ENCODE measurements at regions not wholly inside any gene's neighbourhood (a gene's known extent, or its start where the extent isn't known, plus 50 kb on each side); places are given as distances from the start of the nearest gene placed in this dataset.

GRCh38 chr1:38336961-38337360 lies 290.4 kb upstream of the POU3F1 start:
- Histone ChIP-seq H3K27me3 (ENCODE audit: control insufficient read depth in 3 of 3, insufficient read depth in 3 of 3, low read length in 3 of 3) (peaks cover 0 to 4% (median 0%) of the 10 kb centered on the region in 3 donors), H3K9me3 (ENCODE audit: control insufficient read depth in 2 of 2, insufficient read depth in 1 of 2, low read depth in 1 of 2, low read length in 1 of 2) (no peaks in the 10 kb centered on the region), H3K4me3 (ENCODE audit: low read depth in 1 of 3, low read length in 3 of 3) (no peak overlapping the region), H3K27ac (ENCODE audit: low read depth in 1 of 3, low read length in 2 of 3) (no peak overlapping the region), H3K4me1 (ENCODE audit: control insufficient read depth in 3 of 3, insufficient read depth in 2 of 3, low read depth in 1 of 3, low read length in 2 of 3) (no peaks in the 10 kb centered on the region), H3K36me3 (ENCODE audit: control insufficient read depth in 3 of 3, insufficient read depth in 2 of 3, low read depth in 1 of 3, low read length in 3 of 3) (no peaks in the 10 kb centered on the region)
- DNase-seq (no peak), FAIRE-seq (no peak)
- 71 to 84% (median 71%) methylated on average over 6 of the region's 6 CpGs for WGBS, 3 donors

GRCh38 chr1:38336301-38336923 lies 289.8 kb upstream of the POU3F1 start:
- FAIRE-seq, result no peak
- WGBS, 3 donors, result 54 to 75% (median 70%) methylated on average over 8 of the region's 8 CpGs
- no peak for DNase-seq

GRCh38 chr1:38334930-38335592 lies 288.5 kb upstream of the POU3F1 start:
- no peaks in the 10 kb centered on the region for H3K4me1 ChIP-seq (ENCODE audit: control insufficient read depth in 3 of 3, insufficient read depth in 2 of 3, low read depth in 1 of 3, low read length in 2 of 3)
- no peaks in the 10 kb centered on the region for H3K36me3 ChIP-seq (ENCODE audit: control insufficient read depth in 3 of 3, insufficient read depth in 2 of 3, low read depth in 1 of 3, low read length in 3 of 3)
- 47 to 69% (median 49%) methylated on average over 5 of the region's 5 CpGs for WGBS, 3 donors
- H3K9me3 ChIP-seq (ENCODE audit: control insufficient read depth in 2 of 2, insufficient read depth in 1 of 2, low read depth in 1 of 2, low read length in 1 of 2), result no peaks in the 10 kb centered on the region
- DNase-seq (no peak), FAIRE-seq (no peak)
- no peak overlapping the region for H3K27ac ChIP-seq (ENCODE audit: low read depth in 1 of 3, low read length in 2 of 3)
- no peak overlapping the region for H3K4me3 ChIP-seq (ENCODE audit: low read depth in 1 of 3, low read length in 3 of 3)
- no peaks in the 10 kb centered on the region for H3K27me3 ChIP-seq (ENCODE audit: control insufficient read depth in 3 of 3, insufficient read depth in 3 of 3, low read length in 3 of 3)

More at GRCh38 chr1:38336301-38336923, 289.8 kb upstream of the POU3F1 start:
- H3K27me3 ChIP-seq (ENCODE audit: control insufficient read depth in 3 of 3, insufficient read depth in 3 of 3, low read length in 3 of 3), result peaks cover 0 to 2% (median 0%) of the 10 kb centered on the region in 3 donors
- no peak overlapping the region for H3K27ac ChIP-seq (ENCODE audit: low read depth in 1 of 3, low read length in 2 of 3)
- H3K36me3 ChIP-seq (ENCODE audit: control insufficient read depth in 3 of 3, insufficient read depth in 2 of 3, low read depth in 1 of 3, low read length in 3 of 3), result no peaks in the 10 kb centered on the region
- H3K4me3 ChIP-seq (ENCODE audit: low read depth in 1 of 3, low read length in 3 of 3), result no peak overlapping the region
- no peaks in the 10 kb centered on the region for H3K4me1 ChIP-seq (ENCODE audit: control insufficient read depth in 3 of 3, insufficient read depth in 2 of 3, low read depth in 1 of 3, low read length in 2 of 3)
- no peaks in the 10 kb centered on the region for H3K9me3 ChIP-seq (ENCODE audit: control insufficient read depth in 2 of 2, insufficient read depth in 1 of 2, low read depth in 1 of 2, low read length in 1 of 2)

- WGBS, 3 donors, result 64 to 76% (median 64%) methylated on average over 7 of the region's 7 CpGs
Measured at GRCh38 chr1:38332649-38333310, 286.2 kb upstream of the POU3F1 start.

GRCh38 chr1:38331496-38332210 lies 285.1 kb upstream of the POU3F1 start:
- no peaks in the 10 kb centered on the region for H3K9me3 ChIP-seq (ENCODE audit: control insufficient read depth in 2 of 2, insufficient read depth in 1 of 2, low read depth in 1 of 2, low read length in 1 of 2)
- no peaks in the 10 kb centered on the region for H3K36me3 ChIP-seq (ENCODE audit: control insufficient read depth in 3 of 3, insufficient read depth in 2 of 3, low read depth in 1 of 3, low read length in 3 of 3)
- no peak overlapping the region for H3K27ac ChIP-seq (ENCODE audit: low read depth in 1 of 3, low read length in 2 of 3)
- WGBS, 3 donors, result 54 to 69% (median 61%) methylated on average over 2 of the region's 2 CpGs
- H3K27me3 ChIP-seq (ENCODE audit: control insufficient read depth in 3 of 3, insufficient read depth in 3 of 3, low read length in 3 of 3), result no peaks in the 10 kb centered on the region
- no peak for DNase-seq
- H3K4me1 ChIP-seq (ENCODE audit: control insufficient read depth in 3 of 3, insufficient read depth in 2 of 3, low read depth in 1 of 3, low read length in 2 of 3), result no peaks in the 10 kb centered on the region
- H3K4me3 ChIP-seq (ENCODE audit: low read depth in 1 of 3, low read length in 3 of 3), result no peak overlapping the region
- no peak for FAIRE-seq

More at GRCh38 chr1:38332649-38333310, 286.2 kb upstream of the POU3F1 start:
- H3K9me3 ChIP-seq (ENCODE audit: control insufficient read depth in 2 of 2, insufficient read depth in 1 of 2, low read depth in 1 of 2, low read length in 1 of 2), result no peaks in the 10 kb centered on the region
- FAIRE-seq, result no peak
- H3K4me1 ChIP-seq (ENCODE audit: control insufficient read depth in 3 of 3, insufficient read depth in 2 of 3, low read depth in 1 of 3, low read length in 2 of 3), result no peaks in the 10 kb centered on the region
- H3K27ac ChIP-seq (ENCODE audit: low read depth in 1 of 3, low read length in 2 of 3), result no peak overlapping the region
- no peak overlapping the region for H3K4me3 ChIP-seq (ENCODE audit: low read depth in 1 of 3, low read length in 3 of 3)
- H3K36me3 ChIP-seq (ENCODE audit: control insufficient read depth in 3 of 3, insufficient read depth in 2 of 3, low read depth in 1 of 3, low read length in 3 of 3), result no peaks in the 10 kb centered on the region
- no peaks in the 10 kb centered on the region for H3K27me3 ChIP-seq (ENCODE audit: control insufficient read depth in 3 of 3, insufficient read depth in 3 of 3, low read length in 3 of 3)
- DNase-seq, result no peak

- H3K4me1 ChIP-seq (ENCODE audit: control insufficient read depth in 3 of 3, insufficient read depth in 2 of 3, low read depth in 1 of 3, low read length in 2 of 3), result no peaks in the 10 kb centered on the region
- no peak overlapping the region for H3K27ac ChIP-seq (ENCODE audit: low read depth in 1 of 3, low read length in 2 of 3)
- no peaks in the 10 kb centered on the region for H3K36me3 ChIP-seq (ENCODE audit: control insufficient read depth in 3 of 3, insufficient read depth in 2 of 3, low read depth in 1 of 3, low read length in 3 of 3)
- no peak overlapping the region for H3K4me3 ChIP-seq (ENCODE audit: low read depth in 1 of 3, low read length in 3 of 3)
- H3K9me3 ChIP-seq (ENCODE audit: control insufficient read depth in 2 of 2, insufficient read depth in 1 of 2, low read depth in 1 of 2, low read length in 1 of 2), result no peaks in the 10 kb centered on the region
- FAIRE-seq (no peak), DNase-seq (no peak)
- no peaks in the 10 kb centered on the region for H3K27me3 ChIP-seq (ENCODE audit: control insufficient read depth in 3 of 3, insufficient read depth in 3 of 3, low read length in 3 of 3)
- WGBS, 3 donors, result 64 to 79% (median 66%) methylated on average over 5 of the region's 5 CpGs
Measured at GRCh38 chr1:38330799-38331198, 284.2 kb upstream of the POU3F1 start.

GRCh38 chr1:38329644-38330043 lies 283.1 kb upstream of the POU3F1 start:
- Histone ChIP-seq H3K27ac (ENCODE audit: low read depth in 1 of 3, low read length in 2 of 3) (no peak overlapping the region), H3K9me3 (ENCODE audit: control insufficient read depth in 2 of 2, insufficient read depth in 1 of 2, low read depth in 1 of 2, low read length in 1 of 2) (no peaks in the 10 kb centered on the region), H3K4me3 (ENCODE audit: low read depth in 1 of 3, low read length in 3 of 3) (no peak overlapping the region), H3K36me3 (ENCODE audit: control insufficient read depth in 3 of 3, insufficient read depth in 2 of 3, low read depth in 1 of 3, low read length in 3 of 3) (no peaks in the 10 kb centered on the region), H3K4me1 (ENCODE audit: control insufficient read depth in 3 of 3, insufficient read depth in 2 of 3, low read depth in 1 of 3, low read length in 2 of 3) (no peaks in the 10 kb centered on the region), H3K27me3 (ENCODE audit: control insufficient read depth in 3 of 3, insufficient read depth in 3 of 3, low read length in 3 of 3) (no peaks in the 10 kb centered on the region)
- 15 to 60% (median 15%) methylated on average over 2 of the region's 2 CpGs for WGBS, 3 donors
- FAIRE-seq, result no peak
- DNase-seq, result no peak

GRCh38 chr1:38328278-38329035 lies 281.9 kb upstream of the POU3F1 start:
- Histone ChIP-seq H3K36me3 (ENCODE audit: control insufficient read depth in 3 of 3, insufficient read depth in 2 of 3, low read depth in 1 of 3, low read length in 3 of 3) (no peaks in the 10 kb centered on the region), H3K4me3 (ENCODE audit: low read depth in 1 of 3, low read length in 3 of 3) (no peak overlapping the region), H3K27me3 (ENCODE audit: control insufficient read depth in 3 of 3, insufficient read depth in 3 of 3, low read length in 3 of 3) (peaks cover 0 to 4% (median 3%) of the 10 kb centered on the region in 3 donors), H3K4me1 (ENCODE audit: control insufficient read depth in 3 of 3, insufficient read depth in 2 of 3, low read depth in 1 of 3, low read length in 2 of 3) (no peaks in the 10 kb centered on the region), H3K27ac (ENCODE audit: low read depth in 1 of 3, low read length in 2 of 3) (no peak overlapping the region), H3K9me3 (ENCODE audit: control insufficient read depth in 2 of 2, insufficient read depth in 1 of 2, low read depth in 1 of 2, low read length in 1 of 2) (no peaks in the 10 kb centered on the region)
- DNase-seq (no peak), FAIRE-seq (no peak)
- 62 to 80% (median 64%) methylated on average over 10 of the region's 10 CpGs for WGBS, 3 donors

All from small intestine (tissue), 7 donors.